H7 (cell line): ENCODE measurements at regions not wholly inside any gene's neighbourhood (a gene's known extent, or its start where the extent isn't known, plus 50 kb on each side); places are given as distances from the start of the nearest gene placed in this dataset.

ENCODE experiments used
- DNase-seq: peaks from one replicate; pipeline ENCODE4 v3.0.0; 2012
- H3K27me3 ChIP-seq: 2 replicates; pipeline ENCODE4 v1.6.0; 2011; ENCODE audit warnings: mild to moderate bottlenecking, low read length; ENCODE audit not compliant: control insufficient read depth, insufficient read depth
- H3K36me3 ChIP-seq: replicated peaks from 2 replicates; pipeline ENCODE4 v1.5.1; 2011; ENCODE audit warnings: low read length; ENCODE audit not compliant: control insufficient read depth, insufficient read depth
- H3K4me3 ChIP-seq: 2 replicates; pipeline ENCODE4 v1.5.1; 2011; ENCODE audit warnings: low read depth, mild to moderate bottlenecking, control low read depth, low read length, moderate library complexity; ENCODE audit not compliant: insufficient read depth

GRCh38 chr2:220648628-220649027 lies 923.5 kb downstream of the EPHA4 start:
- no peaks in the 10 kb centered on the region for H3K27me3 ChIP-seq
- no peak for DNase-seq
- no peaks in the 10 kb centered on the region for H3K36me3 ChIP-seq
- no peak overlapping the region for H3K4me3 ChIP-seq

GRCh38 chr2:220653776-220654175 lies 918.3 kb downstream of the EPHA4 start:
- Histone ChIP-seq H3K36me3 (no peaks in the 10 kb centered on the region), H3K4me3 (no peak overlapping the region), H3K27me3 (no peaks in the 10 kb centered on the region)
- DNase-seq: no peak

GRCh38 chr2:220654322-220654721 lies 917.8 kb downstream of the EPHA4 start:
- no peak for DNase-seq

GRCh38 chr2:220660277-220661145 lies 911.6 kb downstream of the EPHA4 start:
- Histone ChIP-seq H3K27me3 (no peaks in the 10 kb centered on the region), H3K4me3 (no peak overlapping the region), H3K36me3 (no peaks in the 10 kb centered on the region)
- no peak for DNase-seq

More at GRCh38 chr2:220654322-220654721, 917.8 kb downstream of the EPHA4 start:
- no peak overlapping the region for H3K4me3 ChIP-seq
- H3K27me3 ChIP-seq: no peaks in the 10 kb centered on the region
- no peaks in the 10 kb centered on the region for H3K36me3 ChIP-seq

- H3K4me3 ChIP-seq: no peak overlapping the region
- H3K36me3 ChIP-seq: no peaks in the 10 kb centered on the region
- no peaks in the 10 kb centered on the region for H3K27me3 ChIP-seq
- no peak for DNase-seq
Observed at GRCh38 chr2:220662431-220662830, 909.7 kb downstream of the EPHA4 start.

GRCh38 chr2:220663065-220663464 lies 909.0 kb downstream of the EPHA4 start:
- H3K36me3 ChIP-seq: no peaks in the 10 kb centered on the region
- H3K27me3 ChIP-seq: no peaks in the 10 kb centered on the region
- DNase-seq: no peak

GRCh38 chr2:220664272-220665107 lies 907.6 kb downstream of the EPHA4 start:
- Histone ChIP-seq H3K4me3 (no peak overlapping the region), H3K27me3 (no peaks in the 10 kb centered on the region), H3K36me3 (no peaks in the 10 kb centered on the region)
- DNase-seq: no peak

More at GRCh38 chr2:220663065-220663464, 909.0 kb downstream of the EPHA4 start:
- no peak overlapping the region for H3K4me3 ChIP-seq

GRCh38 chr2:220665108-220665471 lies 907.0 kb downstream of the EPHA4 start:
- H3K4me3 ChIP-seq: no peak overlapping the region
- no peaks in the 10 kb centered on the region for H3K27me3 ChIP-seq
- no peaks in the 10 kb centered on the region for H3K36me3 ChIP-seq
- no peak for DNase-seq

- Histone ChIP-seq H3K27me3 (no peaks in the 10 kb centered on the region), H3K36me3 (no peaks in the 10 kb centered on the region), H3K4me3 (no peak overlapping the region)
- DNase-seq: no peak
Observed at GRCh38 chr2:220669324-220669723, 902.8 kb downstream of the EPHA4 start.

- Histone ChIP-seq H3K27me3 (no peaks in the 10 kb centered on the region), H3K4me3 (no peak overlapping the region), H3K36me3 (no peaks in the 10 kb centered on the region)
- DNase-seq: no peak
Observed at GRCh38 chr2:220670511-220670910, 901.6 kb downstream of the EPHA4 start.

- Histone ChIP-seq H3K4me3 (no peak overlapping the region), H3K36me3 (no peaks in the 10 kb centered on the region), H3K27me3 (no peaks in the 10 kb centered on the region)
- no peak for DNase-seq
Observed at GRCh38 chr2:220673151-220673874, 898.8 kb downstream of the EPHA4 start.

GRCh38 chr2:220674033-220674432 lies 898.1 kb downstream of the EPHA4 start:
- DNase-seq: peak; percentile 30
- Histone ChIP-seq H3K27me3 (no peaks in the 10 kb centered on the region), H3K36me3 (no peaks in the 10 kb centered on the region), H3K4me3 (no peak overlapping the region)

- Histone ChIP-seq H3K4me3 (no peak overlapping the region), H3K27me3 (no peaks in the 10 kb centered on the region), H3K36me3 (no peaks in the 10 kb centered on the region)
- no peak for DNase-seq
Observed at GRCh38 chr2:220676695-220677094, 895.4 kb downstream of the EPHA4 start.

GRCh38 chr2:220678943-220679342 lies 893.2 kb downstream of the EPHA4 start:
- H3K4me3 ChIP-seq: no peak overlapping the region
- no peaks in the 10 kb centered on the region for H3K36me3 ChIP-seq
- no peak for DNase-seq
- H3K27me3 ChIP-seq: no peaks in the 10 kb centered on the region
